HG02981 (cell line): ENCODE measurements at regions not wholly inside any gene's neighbourhood (a gene's known extent, or its start where the extent isn't known, plus 50 kb on each side); places are given as distances from the start of the nearest gene placed in this dataset.

Experiments
- ATAC-seq: cut with Tn5 transposase; IDR thresholded peaks from one replicate; pipeline ENCODE4 v1.9.1; 2021; ENCODE audit warnings: mild to moderate bottlenecking, moderate library complexity; ENCODE audit not compliant: unreplicated experiment

DNA sequence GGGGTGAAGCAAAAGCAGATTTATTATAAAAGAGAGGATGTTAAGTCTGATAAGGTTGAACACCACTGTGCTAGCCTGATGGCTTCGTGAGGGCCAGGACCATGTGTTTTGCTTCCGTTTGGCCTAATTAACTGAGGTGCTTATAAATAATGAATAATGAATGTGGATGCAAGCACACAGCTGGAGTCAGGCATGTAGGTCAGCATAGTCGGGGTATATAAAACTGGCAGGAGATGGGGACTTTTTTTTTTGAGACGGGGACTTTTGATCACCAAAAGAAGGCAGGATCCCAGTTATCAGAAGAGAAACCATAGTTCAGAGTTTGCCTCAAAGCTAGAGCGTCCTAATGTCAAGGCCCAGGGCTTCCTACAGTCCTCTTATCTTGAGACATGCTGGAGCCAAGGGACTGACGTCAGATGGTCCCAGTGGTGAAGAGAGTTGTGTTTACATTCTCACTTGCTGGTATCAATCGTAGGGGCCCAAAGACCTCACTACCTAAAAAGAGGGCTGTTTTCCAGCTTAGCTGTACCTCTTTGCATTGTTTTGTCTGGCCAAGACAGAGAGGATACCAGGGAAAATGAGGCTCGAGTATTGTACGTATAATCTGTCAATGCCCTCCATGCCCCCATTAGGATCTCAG, 50.4 kb downstream of the RTL9 start:
- no peak for ATAC-seq

DNA sequence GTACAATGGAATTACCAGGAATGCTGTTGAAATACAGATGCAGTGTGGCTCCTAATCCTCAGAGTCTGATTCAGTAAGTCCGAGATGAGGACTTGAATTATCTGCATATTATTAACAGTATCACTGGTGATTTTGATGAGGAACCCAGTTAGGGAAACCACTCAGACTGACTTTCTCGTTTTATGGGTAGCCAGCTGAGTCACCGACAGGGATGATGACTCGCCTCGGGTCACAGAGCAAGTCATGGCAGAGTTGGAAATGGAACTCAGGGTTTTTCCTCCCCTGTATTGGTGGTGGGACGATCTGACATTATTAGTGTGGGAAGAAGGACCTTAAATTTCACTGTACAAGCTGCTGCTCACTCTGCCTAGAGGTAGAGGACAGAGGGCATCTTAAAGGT, 51.3 kb downstream of the RTL9 start:
- ATAC-seq, result no peak

DNA sequence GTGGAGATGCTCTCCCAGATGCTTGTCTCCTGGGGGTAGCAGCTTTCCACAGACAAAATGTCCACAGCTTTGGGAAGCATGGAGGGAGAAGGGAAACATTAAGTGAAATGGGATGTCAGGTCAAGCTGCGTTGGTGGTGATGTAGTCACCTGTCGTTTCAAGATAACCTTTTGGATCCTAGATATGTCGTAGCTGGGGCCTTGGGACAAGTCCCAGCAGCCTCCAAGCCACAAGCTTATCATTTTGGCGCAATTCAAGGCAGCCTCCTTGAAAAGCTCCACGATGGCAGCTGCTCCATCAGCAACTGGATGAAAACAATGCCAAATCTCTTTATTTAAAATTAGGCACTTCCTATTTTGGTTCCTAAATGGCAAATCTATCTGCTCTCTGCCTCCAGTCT, 52.0 kb downstream of the RTL9 start:
- ATAC-seq, result no peak

DNA sequence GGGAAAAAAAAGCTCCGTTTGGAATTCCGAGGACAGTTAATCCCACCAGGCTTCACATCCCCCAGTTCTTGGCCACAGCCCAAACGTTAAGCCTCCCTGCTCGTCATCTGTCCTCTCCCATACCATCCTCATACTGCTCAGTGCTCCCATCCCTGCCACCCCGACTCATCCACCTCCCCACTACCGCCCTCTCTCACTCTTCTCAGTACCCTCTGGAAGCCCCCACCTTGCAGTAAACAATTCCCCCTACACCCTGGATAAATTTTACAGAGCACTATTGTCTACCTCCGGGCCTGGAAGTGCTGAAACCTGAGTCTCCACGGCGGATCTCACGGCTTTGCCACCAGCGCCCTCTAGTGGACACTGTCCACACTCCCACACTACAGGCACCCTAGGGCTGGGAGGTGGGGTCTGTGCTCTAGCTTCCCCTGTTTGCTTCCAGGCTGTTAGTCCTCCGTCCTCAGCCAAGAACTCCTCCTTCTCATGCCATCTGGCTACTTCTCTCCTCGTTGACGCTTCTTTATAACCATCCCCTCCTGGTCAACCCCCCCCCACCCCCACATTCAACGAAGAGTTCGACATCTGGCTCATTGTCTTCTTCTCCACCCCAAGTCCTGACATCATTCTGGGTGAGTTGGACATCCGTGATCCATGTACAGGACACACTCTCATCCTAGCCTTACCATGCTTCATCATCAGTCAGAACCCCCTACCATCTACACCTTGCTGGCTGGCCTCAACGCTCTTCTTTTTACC, 54.5 kb downstream of the RTL9 start:
- peak; percentile 71 for ATAC-seq

DNA sequence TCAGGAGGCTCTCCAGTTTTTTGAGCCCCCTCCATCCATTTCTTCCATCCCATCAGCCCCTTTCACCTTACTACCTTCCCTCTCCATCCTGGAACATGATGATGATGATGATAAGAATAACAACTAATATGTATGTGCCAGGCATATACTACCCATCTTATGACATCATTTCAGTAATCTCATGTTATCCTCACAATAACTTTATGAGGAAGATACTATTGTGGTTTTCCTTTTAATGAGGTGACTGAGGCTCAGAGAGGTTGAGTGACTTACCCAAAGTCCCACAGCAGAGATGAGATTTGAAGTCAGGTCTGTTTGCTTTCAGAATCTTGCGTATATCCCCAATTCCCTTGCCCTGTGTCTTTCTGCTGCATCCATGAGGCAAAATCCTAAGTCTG, 55.1 kb downstream of the RTL9 start:
- ATAC-seq, result no peak

DNA sequence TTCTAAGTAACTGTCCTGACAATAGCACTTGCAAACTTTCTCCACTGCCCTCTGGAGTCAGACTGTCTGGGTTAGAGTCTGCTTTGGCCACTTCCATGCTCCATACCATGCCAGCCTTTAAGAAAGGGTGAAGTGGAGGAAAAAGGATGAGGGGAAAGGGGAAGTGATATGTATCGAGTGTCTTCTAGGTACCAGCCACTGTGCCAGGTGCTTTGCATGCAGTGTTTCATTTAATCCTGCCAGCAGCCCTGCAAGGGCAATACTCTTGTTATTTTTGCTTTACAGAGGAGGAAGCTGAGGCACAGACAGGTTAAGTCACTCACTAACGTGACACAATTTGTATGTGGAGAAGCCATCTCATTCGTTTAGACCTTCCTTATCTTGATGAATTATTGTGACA, 55.6 kb downstream of the RTL9 start:
- peak; percentile 15 for ATAC-seq

DNA sequence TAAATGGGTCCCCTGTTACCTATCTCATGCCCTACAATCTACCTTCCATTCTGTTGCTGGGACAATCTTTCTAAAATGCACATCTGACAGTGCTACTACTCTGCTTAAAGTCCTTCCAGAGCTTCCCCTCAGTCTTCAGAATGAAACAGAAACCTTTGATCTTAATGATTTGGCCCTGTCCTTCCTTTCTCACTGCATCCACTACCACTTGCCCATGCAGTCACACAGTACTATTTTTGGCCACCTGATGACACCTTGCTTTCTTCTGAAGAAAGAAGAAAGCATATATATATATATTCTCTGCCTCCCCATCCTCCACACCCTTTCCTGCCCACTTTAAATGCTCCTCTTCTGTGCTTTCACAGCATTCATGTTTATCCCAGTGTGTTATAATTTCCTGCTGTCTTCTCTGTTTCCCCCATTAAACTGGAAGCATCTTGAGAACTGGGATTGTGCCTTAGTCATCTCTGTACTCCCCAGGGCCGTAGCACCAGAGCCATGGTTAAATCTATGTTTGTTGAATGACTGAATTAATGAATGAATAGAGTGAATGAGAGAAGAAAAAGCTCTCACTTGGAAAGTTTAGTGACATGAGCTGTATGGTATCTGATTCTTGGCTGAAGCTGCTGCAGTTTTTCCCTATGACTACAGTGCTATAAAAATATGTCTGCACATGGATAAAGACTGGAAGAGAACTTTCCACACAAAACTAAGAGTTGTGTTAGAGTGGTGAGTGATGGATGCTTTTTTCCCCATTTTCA, 56.2 kb downstream of the RTL9 start:
- ATAC-seq, result peak; percentile 72

DNA sequence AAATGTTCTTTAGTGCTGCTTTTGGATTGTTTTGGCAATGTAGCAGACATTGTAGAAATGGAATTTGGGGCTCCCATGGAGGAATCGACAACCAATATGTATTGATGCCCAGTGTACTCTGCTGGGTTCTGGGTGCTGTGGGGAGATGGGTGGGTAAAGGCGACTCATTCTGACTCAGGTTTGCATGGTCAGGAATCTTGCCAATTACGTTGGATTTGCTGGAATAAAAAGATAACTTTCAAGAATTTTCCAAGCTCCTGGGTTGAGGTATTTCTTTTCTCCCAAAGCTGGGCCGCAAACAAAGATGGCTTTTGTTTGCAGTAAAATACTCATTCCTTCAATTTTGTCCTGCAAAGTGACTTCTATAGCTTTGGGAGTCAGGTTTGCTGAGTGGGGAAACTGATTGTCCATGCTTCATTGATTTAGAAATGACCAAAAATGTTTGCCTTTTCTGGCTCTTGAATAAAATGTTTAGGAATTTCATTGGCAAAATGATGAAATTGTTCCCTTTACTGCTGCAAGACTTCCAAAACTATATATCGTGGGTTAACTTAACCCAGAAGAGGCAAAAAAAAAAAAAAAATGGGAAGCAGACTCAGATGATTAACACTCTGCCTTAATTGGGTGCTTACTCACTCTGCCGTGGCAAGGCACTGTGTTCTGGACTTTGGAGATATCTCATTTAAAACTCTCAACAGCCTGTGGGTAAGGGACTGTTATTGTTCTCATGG, 57.0 kb downstream of the RTL9 start:
- ATAC-seq, result no peak

DNA sequence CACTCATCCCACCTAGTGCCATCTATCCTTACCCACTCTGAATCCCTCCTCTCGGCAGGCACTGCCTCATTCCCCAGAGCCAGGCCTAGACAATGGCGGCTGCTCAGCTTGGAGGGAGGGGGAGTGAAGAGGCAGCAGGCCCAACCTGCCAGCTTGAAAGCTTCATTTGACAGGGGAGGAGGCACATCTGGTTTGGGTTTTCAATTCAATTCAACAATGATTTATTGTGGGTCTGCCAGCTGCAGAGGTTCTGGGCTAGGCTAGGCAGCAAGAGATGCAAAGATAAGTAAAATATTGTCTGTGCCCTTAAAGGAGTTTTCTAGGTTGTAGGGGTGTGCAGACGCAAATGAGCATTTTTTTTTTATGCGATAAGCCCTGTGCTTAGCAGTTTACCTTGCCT, 58.5 kb downstream of the RTL9 start:
- ATAC-seq, result no peak

DNA sequence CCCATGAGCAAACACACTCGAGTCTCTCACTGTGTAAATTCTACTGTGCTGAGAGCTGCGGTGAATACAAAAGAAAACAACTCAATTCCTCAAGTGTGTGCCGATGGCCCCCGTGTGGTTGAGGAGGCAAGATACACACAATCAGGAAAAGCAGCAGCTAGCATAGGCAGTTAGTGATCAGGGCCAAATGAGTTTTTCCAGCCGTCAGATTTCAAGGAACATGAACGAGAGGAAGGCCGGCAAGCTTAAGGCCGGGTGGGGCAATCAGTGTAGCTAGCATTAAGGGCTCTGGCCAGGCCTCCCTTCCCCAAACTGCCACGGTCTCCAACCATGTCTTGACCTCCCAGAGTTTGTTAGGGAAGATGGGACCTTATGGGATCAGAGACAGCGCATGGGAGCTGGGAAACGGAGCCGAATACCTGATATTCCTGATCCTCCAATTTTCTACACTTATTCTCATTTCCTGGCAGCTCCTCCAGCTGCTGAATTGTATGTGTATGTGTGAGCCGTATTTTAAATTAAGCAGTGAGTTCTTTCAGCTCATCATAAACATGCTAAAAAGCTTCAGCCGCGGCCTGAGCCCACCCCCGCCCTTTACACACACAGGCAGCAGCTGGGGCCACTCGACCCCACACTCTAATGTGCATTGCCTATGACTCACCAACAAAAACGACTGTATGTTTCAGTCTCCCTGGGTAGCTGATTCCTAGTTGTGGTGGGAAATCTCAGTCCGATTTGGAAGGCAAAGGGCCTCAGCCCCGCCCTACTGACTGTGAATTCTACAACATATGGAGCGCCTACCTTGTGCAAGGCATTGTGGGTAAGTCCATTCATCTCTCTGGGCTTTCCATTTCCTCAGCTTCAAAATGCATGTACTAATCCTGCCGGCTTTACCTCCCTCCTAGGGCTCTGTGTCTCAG, 59.9 kb downstream of the RTL9 start:
- ATAC-seq, result no peak

DNA sequence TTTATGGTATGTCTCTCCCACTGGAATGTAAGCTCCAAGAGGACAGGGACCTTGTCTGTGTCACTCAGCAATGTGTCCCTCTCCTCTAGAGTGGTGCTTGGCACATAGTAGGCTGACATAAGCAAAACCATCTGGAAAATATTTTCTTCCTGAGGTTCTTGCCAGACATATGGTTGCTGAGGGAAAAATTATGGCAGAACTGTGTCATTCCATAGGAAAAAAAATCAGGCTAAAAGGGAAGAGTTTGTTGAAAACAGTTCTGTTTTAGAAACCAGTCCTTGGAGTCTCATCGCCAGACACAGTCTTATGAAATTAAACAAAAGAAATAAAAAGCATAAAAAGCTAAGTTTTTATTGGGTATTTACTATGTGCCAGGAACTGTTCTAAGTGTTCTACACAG, 60.9 kb downstream of the RTL9 start:
- no peak for ATAC-seq

DNA sequence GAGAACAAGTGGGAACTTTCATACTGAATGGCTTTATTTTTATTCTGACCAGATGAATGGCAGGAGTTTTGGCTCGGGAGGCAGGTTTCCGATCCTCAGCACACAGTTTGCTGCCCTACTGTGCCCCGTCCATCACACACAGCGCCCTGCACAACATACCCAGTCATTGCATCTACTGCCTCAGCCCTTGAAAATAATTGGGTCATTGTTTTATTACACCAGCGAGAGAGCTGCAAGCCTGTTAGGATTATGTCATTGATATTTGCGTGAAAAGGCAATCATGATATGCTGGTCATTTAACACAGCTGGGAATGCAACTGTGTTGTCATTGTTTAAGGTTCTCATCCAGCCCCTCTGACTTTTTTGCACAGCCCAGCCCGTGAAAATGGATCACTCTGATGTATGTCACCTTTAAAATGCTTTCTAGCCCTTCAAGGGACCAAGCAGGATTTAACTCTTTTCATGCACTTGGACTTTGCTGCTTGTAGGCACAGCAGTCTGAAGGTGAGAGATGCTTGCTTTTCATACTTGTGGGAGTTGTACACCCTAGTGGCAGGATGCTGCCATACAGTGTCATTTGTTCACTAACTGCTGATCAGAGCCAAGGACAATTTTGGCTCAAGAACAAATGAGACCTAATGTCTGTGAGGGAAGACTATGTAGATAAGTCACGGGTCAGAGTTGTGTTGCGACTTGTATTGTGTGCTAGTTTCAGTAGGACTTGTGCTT, 62.3 kb downstream of the RTL9 start:
- no peak for ATAC-seq

DNA sequence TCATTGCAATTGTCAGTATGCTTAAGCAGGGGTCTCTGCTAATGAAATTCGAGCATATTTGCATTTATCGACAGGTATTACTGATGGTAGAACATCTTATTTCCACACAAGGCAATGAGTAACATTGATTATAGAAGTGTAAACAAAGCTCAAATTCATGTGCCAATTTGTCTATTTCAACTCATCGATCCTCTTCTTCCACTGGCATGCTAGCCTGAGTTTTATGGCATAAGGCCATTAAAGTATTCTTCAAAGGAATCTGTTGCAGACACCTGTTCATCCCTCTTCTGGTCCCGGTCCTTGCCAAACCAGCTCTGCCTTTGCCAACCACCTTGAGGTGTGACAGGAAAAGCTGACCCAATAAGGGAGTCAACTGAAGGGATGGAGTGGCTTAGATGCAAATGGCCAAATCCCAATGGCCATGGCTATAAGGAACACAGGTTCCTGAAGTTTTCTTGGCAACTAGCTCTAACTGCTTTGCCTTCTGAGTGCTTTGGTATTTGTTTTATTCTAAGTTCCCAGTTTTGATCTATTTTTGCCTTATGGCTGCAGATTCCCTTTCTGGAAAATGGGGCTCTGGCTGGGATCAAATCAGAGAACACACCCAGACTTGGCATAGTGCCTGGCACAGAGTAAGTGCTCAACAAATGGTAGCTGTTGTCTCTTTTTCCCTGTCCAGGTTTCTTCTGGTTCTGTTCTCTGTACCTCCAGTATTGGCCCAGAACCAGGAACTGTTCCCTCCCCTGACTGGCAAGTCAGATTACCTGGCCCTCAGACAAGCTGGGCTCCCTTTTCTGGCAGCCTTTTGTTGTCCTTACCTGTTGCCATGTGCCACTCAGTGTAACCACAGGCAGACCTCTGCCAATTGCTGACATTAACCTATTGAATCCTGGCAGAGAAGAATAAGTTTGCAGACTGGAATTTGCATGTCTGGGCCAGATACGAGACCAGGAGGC, 63.1 kb downstream of the RTL9 start:
- no peak for ATAC-seq

DNA sequence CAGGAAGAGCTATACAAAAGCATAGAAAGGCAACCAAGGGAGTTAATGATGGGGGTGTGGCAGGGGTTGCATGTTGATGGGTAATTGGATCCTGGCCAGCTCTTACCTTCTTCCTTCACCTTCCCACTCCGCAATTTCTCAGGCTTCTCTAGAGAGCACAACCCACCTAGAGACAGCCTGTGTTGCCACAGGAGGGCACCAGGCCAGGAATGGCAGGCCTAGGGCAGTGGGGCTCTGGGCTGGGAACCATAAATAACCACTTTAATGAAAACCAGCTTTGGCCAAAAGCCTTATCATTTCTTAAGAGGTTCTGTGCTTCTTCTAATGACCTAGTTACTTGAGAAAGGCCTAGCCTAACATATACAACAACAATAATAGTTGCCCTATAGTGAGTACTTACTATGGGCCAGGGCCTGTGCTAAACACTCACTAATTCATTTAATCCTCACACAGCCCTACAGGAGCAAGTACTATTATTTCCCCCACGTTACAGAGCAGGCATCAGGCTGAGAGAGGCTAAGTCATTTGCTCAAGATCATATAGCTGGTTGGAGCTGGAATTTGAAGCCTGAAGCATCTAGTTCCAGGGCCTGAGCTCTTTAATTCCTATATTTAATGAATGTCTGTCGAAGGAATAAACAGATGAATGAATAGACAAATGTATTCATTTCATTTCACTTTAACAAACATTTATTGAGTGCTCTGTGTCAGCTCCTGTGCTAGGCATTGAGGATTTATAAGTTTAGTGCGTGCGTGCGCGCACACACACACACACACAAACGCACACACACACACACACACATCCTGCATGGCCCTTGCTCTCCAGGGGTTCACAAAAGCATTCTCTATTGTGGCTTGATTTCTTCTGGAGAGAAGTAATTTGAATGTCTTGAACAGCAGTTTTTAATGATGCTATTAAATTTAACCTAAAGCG, 66.8 kb downstream of the RTL9 start:
- ATAC-seq, result no peak

DNA sequence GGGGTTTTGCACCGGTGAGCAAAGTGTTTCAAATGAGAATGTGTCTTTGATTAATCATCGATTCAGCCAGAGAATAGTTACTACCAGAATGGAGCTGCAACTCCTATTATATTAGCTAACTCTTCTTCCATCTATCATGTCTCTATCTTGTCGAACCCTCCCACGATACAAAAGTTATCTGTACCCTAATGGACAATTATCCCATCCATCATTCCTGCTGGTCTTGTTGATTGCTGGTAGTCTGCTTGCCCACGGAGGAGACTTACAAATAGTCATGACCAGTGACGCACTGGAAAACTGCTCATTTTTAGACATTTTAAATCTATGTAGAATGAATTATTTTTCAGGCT, 67.5 kb downstream of the RTL9 start:
- no peak for ATAC-seq

DNA sequence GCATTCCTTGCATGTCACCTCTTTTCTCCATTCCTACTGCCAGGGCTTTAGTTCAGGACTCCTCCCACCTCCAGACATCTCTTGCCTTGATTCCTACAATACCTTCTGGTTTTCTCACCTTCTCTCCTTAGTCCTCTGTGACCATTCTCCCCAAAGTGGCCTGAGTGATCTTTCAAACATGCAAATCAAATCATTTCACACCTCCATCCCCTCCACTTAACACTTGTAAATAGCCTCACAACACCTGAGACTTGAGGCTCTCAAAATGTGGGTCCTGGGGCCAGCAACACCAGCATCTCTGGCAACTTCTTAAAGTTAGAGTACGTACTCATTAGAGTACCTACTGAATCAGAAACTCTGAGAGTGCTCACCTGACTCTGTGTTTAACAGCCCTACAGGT, 68.4 kb downstream of the RTL9 start:
- ATAC-seq, result no peak

DNA sequence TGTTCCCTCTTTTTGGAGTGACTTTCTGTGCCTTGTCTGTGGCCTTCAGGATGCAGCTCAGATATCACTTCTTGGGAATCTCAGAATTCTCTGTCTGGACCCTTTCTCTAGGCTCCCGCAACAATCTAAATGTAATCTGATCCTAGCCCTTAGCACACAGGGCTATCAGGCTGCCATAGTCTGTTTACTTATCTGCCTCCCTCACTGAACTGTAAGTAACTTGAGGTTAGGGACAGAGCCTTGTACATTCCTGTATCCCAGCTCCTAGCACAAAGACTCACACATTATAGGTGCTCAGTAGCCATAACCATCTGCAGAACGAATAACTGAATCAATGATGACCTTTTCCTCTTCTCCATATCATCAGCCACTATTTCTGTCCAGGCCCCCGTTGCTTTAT, 69.5 kb downstream of the RTL9 start:
- ATAC-seq, result no peak
